BLaER1 treated with 17β-estradiol and CSF1 and Interleukin-3, amounts not matched to agents 10 nM and 100 nM (cell line): ENCODE measurements at regions not wholly inside any gene's neighbourhood (a gene's known extent, or its start where the extent isn't known, plus 50 kb on each side); places are given as distances from the start of the nearest gene placed in this dataset.

Source experiments
- H3K27ac ChIP-seq, 11 experiments: shearing (Covaris generic); formaldehyde crosslinking; 2 replicates each; pipeline ENCODE4 v1.8.1; 2022
- H3K27me3 ChIP-seq, 11 experiments: shearing (Covaris generic); formaldehyde crosslinking; 2 replicates each; pipeline ENCODE4 v1.8.1; 2022
- H3K36me3 ChIP-seq, 11 experiments: shearing (Covaris generic); formaldehyde crosslinking; 2 replicates each; pipeline ENCODE4 v1.8.1; 2022
- H3K4me1 ChIP-seq, 10 experiments: shearing (Covaris generic); formaldehyde crosslinking; 2 replicates each; pipeline ENCODE4 v1.8.1; 2022
- H3K4me2 ChIP-seq, 11 experiments: shearing (Covaris generic); formaldehyde crosslinking; 2 replicates each; pipeline ENCODE4 v1.8.1; 2022
- H3K4me3 ChIP-seq, 10 experiments: shearing (Covaris generic); formaldehyde crosslinking; 2 replicates each; pipeline ENCODE4 v1.8.1; 2022
- H3K9ac ChIP-seq, 11 experiments: shearing (Covaris generic); formaldehyde crosslinking; 2 replicates each; pipeline ENCODE4 v1.8.1; 2022
- H3K9me3 ChIP-seq, 11 experiments: shearing (Covaris generic); formaldehyde crosslinking; replicated peaks in 1 of 11; 2 replicates each; pipeline ENCODE4 v1.8.1; 2022
- H4K20me1 ChIP-seq, 11 experiments: shearing (Covaris generic); formaldehyde crosslinking; 2 replicates each; pipeline ENCODE4 v1.8.1; 2022
- Cebpa-rat ChIP-seq, 11 experiments: shearing (Covaris generic); IDR thresholded peaks; 2 replicates each; pipeline ENCODE4 v1.8.1; 2022

DNA sequence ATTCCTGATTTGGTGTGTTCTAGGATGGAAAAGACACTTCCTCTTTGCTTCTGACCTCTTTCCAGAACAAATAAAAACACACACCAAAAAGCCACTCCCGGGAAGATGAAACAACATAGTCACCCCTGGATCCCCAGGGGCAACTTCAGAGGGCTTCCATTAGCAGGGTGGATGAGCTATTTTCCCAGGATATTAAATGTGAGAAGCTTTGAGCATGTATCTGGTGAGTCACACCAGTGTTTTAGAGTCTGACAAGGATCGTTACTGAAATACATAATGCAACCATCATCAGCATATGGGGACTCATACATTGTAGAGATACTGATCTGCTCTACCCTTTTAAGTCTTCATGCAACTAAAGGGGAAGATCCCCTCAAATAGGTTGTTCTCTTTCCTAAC, 115.5 kb upstream of the ZNF438 start:
- no peaks in the 10 kb centered on the region for H3K27me3 ChIP-seq
- H4K20me1 ChIP-seq: no peaks in the 10 kb centered on the region
- H3K4me3 ChIP-seq: no peak overlapping the region
- peaks cover 23 to 50% (median 38%) of the 10 kb centered on the region in 10 experiments for H3K4me1 ChIP-seq
- TF ChIP-seq Cebpa-rat (IDR thresholded peaks at IDR 0.05): no peak
- H3K9me3 ChIP-seq: no peaks in the 10 kb centered on the region
- peak overlapping the region in 8 of 11 experiments; percentile 28 to 77 (median 62); a peak in 10 of 22 replicates for H3K4me2 ChIP-seq
- peak overlapping the region in 5 of 11 experiments; percentile 31 to 58 (median 45); a peak in 6 of 22 replicates for H3K27ac ChIP-seq
- H3K9ac ChIP-seq: no peak overlapping the region
- no peaks in the 10 kb centered on the region for H3K36me3 ChIP-seq

DNA sequence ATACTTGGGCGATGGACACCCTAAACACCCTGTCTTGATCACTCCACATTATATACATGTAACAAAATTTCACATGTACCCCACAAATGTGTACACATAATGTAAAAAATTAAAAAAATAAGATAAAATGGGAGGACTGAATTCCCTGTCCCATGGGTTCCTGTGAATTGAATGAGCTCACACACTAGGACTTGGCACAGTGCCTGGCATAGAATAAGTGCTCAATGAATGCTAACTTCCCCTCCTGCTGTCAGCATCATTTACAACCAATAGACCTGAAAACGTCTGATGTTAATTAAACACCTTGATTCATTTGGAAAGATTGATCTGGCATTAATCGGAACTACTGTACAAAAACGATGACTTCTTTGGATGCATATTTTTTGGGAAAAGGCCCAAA, 117.3 kb upstream of the ZNF438 start:
- no peaks in the 10 kb centered on the region for H4K20me1 ChIP-seq
- TF ChIP-seq Cebpa-rat (IDR thresholded peaks at IDR 0.05): no peak
- peaks cover 23 to 50% (median 38%) of the 10 kb centered on the region in 10 experiments for H3K4me1 ChIP-seq
- H3K9ac ChIP-seq: 0 out of 22 replicates have a peak overlapping the region, but pooled peaks of 1 of the 11 experiments have one; percentile 43
- H3K9me3 ChIP-seq: no peaks in the 10 kb centered on the region
- H3K4me2 ChIP-seq: peak overlapping the region in 5 of 11 experiments; percentile 38 to 63 (median 50); a peak in 9 of 22 replicates
- H3K27ac ChIP-seq: peak overlapping the region in 9 of 11 experiments; percentile 14 to 69 (median 62); a peak in 14 of 22 replicates
- H3K36me3 ChIP-seq: no peaks in the 10 kb centered on the region
- H3K27me3 ChIP-seq: no peaks in the 10 kb centered on the region
- H3K4me3 ChIP-seq: no peak overlapping the region

DNA sequence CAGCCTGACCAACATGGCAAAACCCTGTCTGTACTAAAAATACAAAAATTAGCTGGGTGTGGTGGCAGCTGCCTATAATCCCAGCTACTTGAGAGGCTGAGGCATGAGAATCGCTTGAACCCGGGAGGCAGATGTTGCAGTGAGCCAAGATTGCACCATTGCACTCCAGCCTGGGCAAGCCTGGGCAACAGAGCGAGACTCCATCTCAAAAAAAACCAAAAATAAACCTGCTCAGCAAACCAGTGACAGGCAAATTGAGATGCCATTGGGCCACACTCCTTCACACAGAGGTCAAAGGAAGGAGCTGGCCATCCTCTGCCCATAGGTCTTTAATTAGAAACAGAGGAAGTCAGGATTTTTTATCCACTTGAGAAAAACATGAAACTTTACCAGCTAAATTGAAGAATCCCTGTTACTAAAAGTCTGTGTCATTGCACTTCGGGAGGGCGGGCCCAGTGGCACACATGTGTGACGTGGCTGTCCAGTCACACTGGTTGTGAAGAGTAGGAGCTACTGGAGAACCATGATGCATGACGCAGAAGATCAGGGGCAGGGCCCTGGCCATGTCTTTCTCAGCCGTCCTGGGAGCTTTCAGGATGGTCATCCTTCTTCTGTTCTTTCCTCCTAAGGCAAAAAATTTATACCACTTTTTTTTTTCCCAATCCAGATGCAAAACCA, 118.3 kb upstream of the ZNF438 start:
- Histone ChIP-seq H3K9me3 (no peaks in the 10 kb centered on the region), H3K9ac (peak overlapping the region in 4 of 11 experiments; percentile 22 to 43 (median 33); a peak in 9 of 22 replicates), H3K27me3 (no peaks in the 10 kb centered on the region), H3K4me2 (peak overlapping the region; percentile 37 to 67 (median 53)), H3K36me3 (no peaks in the 10 kb centered on the region), H3K4me1 (peaks cover 23 to 50% (median 38%) of the 10 kb centered on the region in 10 experiments), H4K20me1 (no peaks in the 10 kb centered on the region), H3K4me3 (no peak overlapping the region), H3K27ac (peak overlapping the region in 9 of 11 experiments; percentile 15 to 69 (median 62); a peak in 17 of 22 replicates)
- TF ChIP-seq Cebpa-rat (IDR thresholded peaks at IDR 0.05): peak in 8 of 11 experiments; percentile 33 to 77 (median 62); a peak in 9 of 22 replicates

GRCh38 chr10:31151301-31151700, 119.6 kb upstream of the ZNF438 start:
- TF ChIP-seq Cebpa-rat (IDR thresholded peaks at IDR 0.05): no peak
- Histone ChIP-seq H3K9ac (no peak overlapping the region), H3K4me2 (no peak overlapping the region; a peak in 1 of 22 replicates), H3K4me3 (no peak overlapping the region), H4K20me1 (no peaks in the 10 kb centered on the region), H3K27me3 (no peaks in the 10 kb centered on the region), H3K36me3 (no peaks in the 10 kb centered on the region), H3K4me1 (peaks cover 17 to 40% (median 29%) of the 10 kb centered on the region in 10 experiments), H3K9me3 (no peaks in the 10 kb centered on the region), H3K27ac (peak overlapping the region in 2 of 11 experiments; percentile 59 to 68; a peak in 1 of 22 replicates)

GRCh38 chr10:31152421-31153135, 120.9 kb upstream of the ZNF438 start:
- no peak for TF ChIP-seq Cebpa-rat (IDR thresholded peaks at IDR 0.05)

GRCh38 chr10:31153161-31153560, 121.5 kb upstream of the ZNF438 start:
- Histone ChIP-seq H3K9ac (no peak overlapping the region), H3K4me1 (peaks cover 10 to 25% (median 20%) of the 10 kb centered on the region in 10 experiments), H3K36me3 (no peaks in the 10 kb centered on the region), H4K20me1 (no peaks in the 10 kb centered on the region), H3K27me3 (no peaks in the 10 kb centered on the region), H3K27ac (no peak overlapping the region), H3K9me3 (no peaks in the 10 kb centered on the region), H3K4me2 (no peak overlapping the region), H3K4me3 (no peak overlapping the region)
- TF ChIP-seq Cebpa-rat (IDR thresholded peaks at IDR 0.05): no peak

More at GRCh38 chr10:31152421-31153135, 120.9 kb upstream of the ZNF438 start:
- H3K27ac ChIP-seq: no peak overlapping the region
- H3K4me2 ChIP-seq: no peak overlapping the region
- H4K20me1 ChIP-seq: no peaks in the 10 kb centered on the region
- no peaks in the 10 kb centered on the region for H3K9me3 ChIP-seq
- H3K9ac ChIP-seq: no peak overlapping the region
- no peak overlapping the region for H3K4me3 ChIP-seq
- peaks cover 10 to 27% (median 20%) of the 10 kb centered on the region in 10 experiments for H3K4me1 ChIP-seq
- no peaks in the 10 kb centered on the region for H3K27me3 ChIP-seq
- H3K36me3 ChIP-seq: no peaks in the 10 kb centered on the region

DNA sequence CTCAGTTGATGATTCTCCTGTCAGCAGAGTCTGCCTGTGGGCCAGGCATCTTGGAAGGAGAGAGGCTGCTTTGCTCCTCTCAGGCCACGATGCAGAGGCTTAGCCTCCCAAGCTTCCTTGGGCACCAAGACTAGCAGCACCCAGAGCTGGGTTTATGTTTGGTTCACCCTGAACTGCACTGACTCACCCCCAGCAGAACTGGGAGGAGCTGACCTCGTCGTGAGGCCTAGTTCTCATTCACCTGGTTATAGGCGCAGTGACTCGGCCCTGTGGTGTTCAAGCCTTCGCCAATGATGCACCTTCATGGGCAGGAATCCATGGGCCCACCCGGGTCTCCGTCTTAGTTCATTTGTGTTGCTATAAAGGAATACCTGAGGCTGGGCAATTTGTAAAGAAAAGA, 122.0 kb upstream of the ZNF438 start:
- no peak overlapping the region for H3K4me2 ChIP-seq
- no peak overlapping the region for H3K9ac ChIP-seq
- H3K4me3 ChIP-seq: no peak overlapping the region
- no peaks in the 10 kb centered on the region for H4K20me1 ChIP-seq
- H3K36me3 ChIP-seq: no peaks in the 10 kb centered on the region
- no peaks in the 10 kb centered on the region for H3K9me3 ChIP-seq
- H3K27me3 ChIP-seq: no peaks in the 10 kb centered on the region
- no peak for TF ChIP-seq Cebpa-rat (IDR thresholded peaks at IDR 0.05)
- peaks cover 10 to 25% (median 20%) of the 10 kb centered on the region in 10 experiments for H3K4me1 ChIP-seq
- H3K27ac ChIP-seq: no peak overlapping the region

GRCh38 chr10:31154996-31155395, 123.3 kb upstream of the ZNF438 start:
- Histone ChIP-seq H3K9me3 (no peaks in the 10 kb centered on the region), H3K27ac (no peak overlapping the region), H3K9ac (no peak overlapping the region), H4K20me1 (no peaks in the 10 kb centered on the region), H3K36me3 (no peaks in the 10 kb centered on the region), H3K27me3 (no peaks in the 10 kb centered on the region), H3K4me1 (peaks cover 4 to 13% (median 10%) of the 10 kb centered on the region in 10 experiments), H3K4me2 (no peak overlapping the region), H3K4me3 (no peak overlapping the region)
- no peak for TF ChIP-seq Cebpa-rat (IDR thresholded peaks at IDR 0.05)
